GM19238 (cell line): ENCODE measurements at regions not wholly inside any gene's neighbourhood (a gene's known extent, or its start where the extent isn't known, plus 50 kb on each side); places are given as distances from the start of the nearest gene placed in this dataset.
"Not testable (repeated sequence)": the region's sequence is repeated elsewhere in the genome, so short reads cannot be mapped to it uniquely, and the experiment has no call there.

ENCODE experiments used
- DNase-seq: peaks from one replicate; pipeline ENCODE4 v3.0.0; 2011; ENCODE audit warnings: low spot score; ENCODE audit not compliant: insufficient read length

GRCh38 chr12:116327992-116328391 is 50.5 kb upstream of the MED13L start:
- not testable (repeated sequence) for DNase-seq

GRCh38 chr12:116331876-116332275 is 54.4 kb upstream of the MED13L start:
- no peak for DNase-seq

GRCh38 chr12:116332705-116333380 is 55.4 kb upstream of the MED13L start:
- DNase-seq = no peak

- DNase-seq = no peak
These were observed 55.9 kb upstream of the MED13L start for GRCh38 chr12:116333402-116333801.

- DNase-seq = peak; percentile 47
These were observed 59.1 kb upstream of the MED13L start for GRCh38 chr12:116336542-116337065.

- no peak for DNase-seq
These were observed 59.8 kb upstream of the MED13L start for GRCh38 chr12:116337312-116337711.

- no peak for DNase-seq
These were observed 60.8 kb upstream of the MED13L start for GRCh38 chr12:116338064-116338846.

GRCh38 chr12:116339062-116339461 is 61.6 kb upstream of the MED13L start:
- no peak for DNase-seq

GRCh38 chr12:116339800-116340371 is 62.4 kb upstream of the MED13L start:
- no peak for DNase-seq

GRCh38 chr12:116343331-116343884 is 65.9 kb upstream of the MED13L start:
- DNase-seq = no peak

- no peak for DNase-seq
These were observed 68.7 kb upstream of the MED13L start for GRCh38 chr12:116346222-116346621.

GRCh38 chr12:116346741-116347140 is 69.2 kb upstream of the MED13L start:
- no peak for DNase-seq

- DNase-seq = no peak
These were observed 69.8 kb upstream of the MED13L start for GRCh38 chr12:116347265-116347664.

- DNase-seq = no peak
These were observed 74.9 kb upstream of the MED13L start for GRCh38 chr12:116352315-116352835.

- DNase-seq = no peak
These were observed 76.5 kb upstream of the MED13L start for GRCh38 chr12:116353958-116354357.

GRCh38 chr12:116354534-116354933 is 77.0 kb upstream of the MED13L start:
- DNase-seq = no peak

GRCh38 chr12:116354950-116355783 is 77.7 kb upstream of the MED13L start:
- DNase-seq = no peak

GRCh38 chr12:116358536-116358892 is 81.0 kb upstream of the MED13L start:
- no peak for DNase-seq

GRCh38 chr12:116358893-116359761 is 81.6 kb upstream of the MED13L start:
- DNase-seq = peak; percentile 61
